ENCODE measurements at regions not wholly inside any gene's neighbourhood (a gene's known extent, or its start where the extent isn't known, plus 50 kb on each side); places are given as distances from the start of the nearest gene placed in this dataset.

GRCh38 chr3:117144853-117145252 lies 435.3 kb downstream of the TUSC7 start:
- Histone ChIP-seq H3K27ac (ENCODE audit: low read length) (no peak overlapping the region), H2AFZ (ENCODE audit: low read depth, low read length) (no peak overlapping the region), H3K79me2 (ENCODE audit: low read length) (no peaks in the 10 kb centered on the region), H3K4me1 (ENCODE audit: low read length) (no peaks in the 10 kb centered on the region), H3K36me3 (replicated peaks; ENCODE audit: low read depth, low read length) (no peaks in the 10 kb centered on the region), H3K9ac (ENCODE audit: low read length) (no peak overlapping the region), H3K9me3 (ENCODE audit: insufficient read depth, low read length) (no peaks in the 10 kb centered on the region), H3K27me3 (ENCODE audit: low read depth, low read length) (no peaks in the 10 kb centered on the region), H3K4me2 (ENCODE audit: low read length) (no peak overlapping the region), H4K20me1 (ENCODE audit: insufficient read depth, low read length) (no peaks in the 10 kb centered on the region), H3K4me3 (ENCODE audit: low read length) (no peak overlapping the region)
- TF ChIP-seq CTCF (IDR thresholded peaks at IDR 0.05; ENCODE audit: low read depth, low read length) (no peak), EZH2phosphoT487 (IDR thresholded peaks at IDR 0.05; ENCODE audit: low read depth) (no peak)

- Histone ChIP-seq H3K27ac (ENCODE audit: low read length) (no peak overlapping the region), H4K20me1 (ENCODE audit: insufficient read depth, low read length) (no peaks in the 10 kb centered on the region), H3K4me3 (ENCODE audit: low read length) (no peak overlapping the region), H2AFZ (ENCODE audit: low read depth, low read length) (no peak overlapping the region), H3K4me2 (ENCODE audit: low read length) (no peak overlapping the region), H3K27me3 (ENCODE audit: low read depth, low read length) (no peaks in the 10 kb centered on the region), H3K79me2 (ENCODE audit: low read length) (no peaks in the 10 kb centered on the region), H3K9me3 (ENCODE audit: insufficient read depth, low read length) (no peaks in the 10 kb centered on the region), H3K9ac (ENCODE audit: low read length) (no peak overlapping the region), H3K4me1 (ENCODE audit: low read length) (no peaks in the 10 kb centered on the region), H3K36me3 (replicated peaks; ENCODE audit: low read depth, low read length) (no peaks in the 10 kb centered on the region)
- TF ChIP-seq EZH2phosphoT487 (IDR thresholded peaks at IDR 0.05; ENCODE audit: low read depth) (no peak), CTCF (IDR thresholded peaks at IDR 0.05; ENCODE audit: low read depth, low read length) (no peak)
Observed at GRCh38 chr3:117145677-117146076, 436.1 kb downstream of the TUSC7 start.

- Histone ChIP-seq H3K9ac (ENCODE audit: low read length) (no peak overlapping the region), H3K9me3 (ENCODE audit: insufficient read depth, low read length) (no peaks in the 10 kb centered on the region), H4K20me1 (ENCODE audit: insufficient read depth, low read length) (no peaks in the 10 kb centered on the region), H3K27ac (ENCODE audit: low read length) (no peak overlapping the region), H3K27me3 (ENCODE audit: low read depth, low read length) (no peaks in the 10 kb centered on the region), H3K4me3 (ENCODE audit: low read length) (no peak overlapping the region), H3K36me3 (replicated peaks; ENCODE audit: low read depth, low read length) (no peaks in the 10 kb centered on the region), H2AFZ (ENCODE audit: low read depth, low read length) (no peak overlapping the region), H3K79me2 (ENCODE audit: low read length) (no peaks in the 10 kb centered on the region), H3K4me1 (ENCODE audit: low read length) (no peaks in the 10 kb centered on the region), H3K4me2 (ENCODE audit: low read length) (no peak overlapping the region)
- TF ChIP-seq CTCF (IDR thresholded peaks at IDR 0.05; ENCODE audit: low read depth, low read length): no peak
- TF ChIP-seq EZH2phosphoT487 (IDR thresholded peaks at IDR 0.05; ENCODE audit: low read depth): no peak
Observed at GRCh38 chr3:117146571-117146970, 437.0 kb downstream of the TUSC7 start.

GRCh38 chr3:117149584-117149983 lies 440.0 kb downstream of the TUSC7 start:
- no peak overlapping the region for H3K4me3 ChIP-seq (ENCODE audit: low read length)
- no peaks in the 10 kb centered on the region for H3K27me3 ChIP-seq (ENCODE audit: low read depth, low read length)
- H4K20me1 ChIP-seq (ENCODE audit: insufficient read depth, low read length): no peaks in the 10 kb centered on the region
- H3K9ac ChIP-seq (ENCODE audit: low read length): no peak overlapping the region
- no peaks in the 10 kb centered on the region for H3K79me2 ChIP-seq (ENCODE audit: low read length)
- H2AFZ ChIP-seq (ENCODE audit: low read depth, low read length): no peak overlapping the region
- TF ChIP-seq EZH2phosphoT487 (IDR thresholded peaks at IDR 0.05; ENCODE audit: low read depth): no peak
- H3K27ac ChIP-seq (ENCODE audit: low read length): no peak overlapping the region
- no peaks in the 10 kb centered on the region for H3K4me1 ChIP-seq (ENCODE audit: low read length)
- H3K36me3 ChIP-seq (replicated peaks; ENCODE audit: low read depth, low read length): no peaks in the 10 kb centered on the region
- no peaks in the 10 kb centered on the region for H3K9me3 ChIP-seq (ENCODE audit: insufficient read depth, low read length)
- no peak overlapping the region for H3K4me2 ChIP-seq (ENCODE audit: low read length)

- Histone ChIP-seq H3K4me3 (ENCODE audit: low read length) (no peak overlapping the region), H3K4me1 (ENCODE audit: low read length) (no peaks in the 10 kb centered on the region), H3K79me2 (ENCODE audit: low read length) (no peaks in the 10 kb centered on the region), H3K36me3 (replicated peaks; ENCODE audit: low read depth, low read length) (no peaks in the 10 kb centered on the region), H3K4me2 (ENCODE audit: low read length) (no peak overlapping the region), H4K20me1 (ENCODE audit: insufficient read depth, low read length) (no peaks in the 10 kb centered on the region), H3K9ac (ENCODE audit: low read length) (no peak overlapping the region), H3K9me3 (ENCODE audit: insufficient read depth, low read length) (no peaks in the 10 kb centered on the region), H3K27me3 (ENCODE audit: low read depth, low read length) (no peaks in the 10 kb centered on the region), H2AFZ (ENCODE audit: low read depth, low read length) (no peak overlapping the region), H3K27ac (ENCODE audit: low read length) (no peak overlapping the region)
- no peak for TF ChIP-seq EZH2phosphoT487 (IDR thresholded peaks at IDR 0.05; ENCODE audit: low read depth)
- TF ChIP-seq CTCF (IDR thresholded peaks at IDR 0.05; ENCODE audit: low read depth, low read length): no peak
Observed at GRCh38 chr3:117150628-117151027, 441.0 kb downstream of the TUSC7 start.

Measured in OCI-LY3 (cell line).